SU-DHL-6 (cell line): ENCODE measurements at regions not wholly inside any gene's neighbourhood (a gene's known extent, or its start where the extent isn't known, plus 50 kb on each side); places are given as distances from the start of the nearest gene placed in this dataset.

Source experiments
- H2AFZ ChIP-seq: fragments of 200-600 bp; sonication (generic); 2 replicates; pipeline ENCODE4 v1.6.1; 2014; ENCODE audit warnings: low read depth, mild to moderate bottlenecking, moderate library complexity, mixed read lengths, antibody characterized with exemption, low read length; ENCODE audit not compliant: severe bottlenecking
- H3F3A ChIP-seq: fragments of 200-600 bp; shearing (Covaris generic); 2 replicates; pipeline ENCODE4 v1.6.0; 2016; ENCODE audit warnings: antibody characterized with exemption, mild to moderate bottlenecking; ENCODE audit not compliant: insufficient read depth
- H3K27ac ChIP-seq: fragments of 200-600 bp; sonication (generic); 2 replicates; pipeline ENCODE4 v1.5.1; 2016; ENCODE audit warnings: low read depth, mild to moderate bottlenecking, low read length, moderate library complexity, mixed read lengths
- H3K27me3 ChIP-seq: fragments of 200-600 bp; sonication (generic), shearing (Covaris generic); 2 replicates; pipeline ENCODE4 v1.6.0; 2014; ENCODE audit warnings: mild to moderate bottlenecking, low read length
- H3K36me3 ChIP-seq: fragments of 200-600 bp; sonication (generic); 2 replicates; pipeline ENCODE4 v1.6.1; 2014; ENCODE audit warnings: mild to moderate bottlenecking, low read length, mixed read lengths
- H3K4me2 ChIP-seq: fragments of 300-600, 200-600 bp; shearing (Covaris generic), sonication (generic); 2 replicates; pipeline ENCODE4 v1.6.0; 2014; ENCODE audit warnings: low read length, low read depth, mild to moderate bottlenecking; ENCODE audit not compliant: poor library complexity, severe bottlenecking
- H3K4me3 ChIP-seq: fragments of 200-600 bp; sonication (generic); 2 replicates; pipeline ENCODE4 v1.5.1; 2014; ENCODE audit warnings: antibody characterized with exemption, low read length, mild to moderate bottlenecking, mixed read lengths; ENCODE audit not compliant: insufficient read depth, poor library complexity, severe bottlenecking
- H3K79me2 ChIP-seq: fragments of 200-600 bp; sonication (generic); 2 replicates; pipeline ENCODE4 v1.6.1; 2014; ENCODE audit warnings: mild to moderate bottlenecking, low read length, moderate library complexity; ENCODE audit not compliant: insufficient read depth
- H3K9ac ChIP-seq: fragments of 200-600 bp; sonication (generic); 2 replicates; pipeline ENCODE4 v1.7.0; 2014; ENCODE audit warnings: mild to moderate bottlenecking, low read length
- H3K9me2 ChIP-seq: fragments of 200-600 bp; sonication (generic); replicated peaks from 2 replicates; pipeline ENCODE4 v1.6.1; 2014; ENCODE audit warnings: low read length; ENCODE audit not compliant: insufficient read depth
- H3K9me3 ChIP-seq: fragments of 200-600 bp; sonication (generic); 2 replicates; pipeline ENCODE4 v1.6.1; 2014; ENCODE audit warnings: low read length, mixed read lengths; ENCODE audit not compliant: insufficient read depth
- H4K20me1 ChIP-seq: fragments of 200-600 bp; sonication (generic); 2 replicates; pipeline ENCODE4 v1.6.1; 2014; ENCODE audit warnings: low read depth, mild to moderate bottlenecking, antibody characterized with exemption, low read length, moderate library complexity, mixed read lengths
- EZH2phosphoT487 ChIP-seq: fragments of 200-600 bp; sonication (generic), shearing (Covaris generic); conservative IDR thresholded peaks from 2 replicates; pipeline ENCODE4 v1.6.1; 2018; ENCODE audit warnings: mild to moderate bottlenecking, antibody characterized with exemption, low read length, moderate library complexity, mixed read lengths
- TF ChIP-seq, protein P1 (sequence below): fragments of 200-600 bp; sonication (generic); IDR thresholded peaks from one replicate; pipeline ENCODE4 v1.5.1; 2017; ENCODE audit warnings: antibody characterized with exemption, mild to moderate bottlenecking, low read length, moderate library complexity; ENCODE audit not compliant: insufficient read depth, poor library complexity, severe bottlenecking

DNA sequence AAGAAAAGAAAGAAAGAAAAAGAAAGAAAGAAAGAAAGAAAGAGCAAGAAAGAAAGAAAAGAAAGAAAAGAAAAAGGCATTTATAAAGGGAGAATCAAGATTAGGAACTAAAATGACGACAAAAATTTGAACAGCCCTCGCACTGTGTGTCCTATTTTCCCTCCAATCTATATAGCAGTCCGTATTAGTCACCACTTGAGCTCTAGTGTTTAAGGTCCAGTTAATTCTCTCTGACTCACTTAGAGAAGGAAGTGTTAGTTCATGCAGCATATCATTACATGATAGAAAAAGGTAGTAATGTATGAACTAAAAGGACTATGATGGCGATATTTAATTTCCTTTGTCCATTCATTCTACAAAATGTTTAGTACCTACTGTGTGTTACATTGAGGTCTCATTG is 122.7 kb downstream of the CBLL2 start:
- Histone ChIP-seq H3K4me3 (no peak overlapping the region), H3K27me3 (no peaks in the 10 kb centered on the region), H3K9ac (no peak overlapping the region), H3K9me2 (no peaks in the 10 kb centered on the region), H3K9me3 (no peaks in the 10 kb centered on the region), H3K27ac (no peak overlapping the region), H3K79me2 (no peaks in the 10 kb centered on the region), H2AFZ (no peak overlapping the region), H3K36me3 (no peaks in the 10 kb centered on the region), H4K20me1 (no peaks in the 10 kb centered on the region), H3K4me2 (no peak overlapping the region), H3F3A (no peaks in the 10 kb centered on the region)
- TF ChIP-seq, protein P1, sequence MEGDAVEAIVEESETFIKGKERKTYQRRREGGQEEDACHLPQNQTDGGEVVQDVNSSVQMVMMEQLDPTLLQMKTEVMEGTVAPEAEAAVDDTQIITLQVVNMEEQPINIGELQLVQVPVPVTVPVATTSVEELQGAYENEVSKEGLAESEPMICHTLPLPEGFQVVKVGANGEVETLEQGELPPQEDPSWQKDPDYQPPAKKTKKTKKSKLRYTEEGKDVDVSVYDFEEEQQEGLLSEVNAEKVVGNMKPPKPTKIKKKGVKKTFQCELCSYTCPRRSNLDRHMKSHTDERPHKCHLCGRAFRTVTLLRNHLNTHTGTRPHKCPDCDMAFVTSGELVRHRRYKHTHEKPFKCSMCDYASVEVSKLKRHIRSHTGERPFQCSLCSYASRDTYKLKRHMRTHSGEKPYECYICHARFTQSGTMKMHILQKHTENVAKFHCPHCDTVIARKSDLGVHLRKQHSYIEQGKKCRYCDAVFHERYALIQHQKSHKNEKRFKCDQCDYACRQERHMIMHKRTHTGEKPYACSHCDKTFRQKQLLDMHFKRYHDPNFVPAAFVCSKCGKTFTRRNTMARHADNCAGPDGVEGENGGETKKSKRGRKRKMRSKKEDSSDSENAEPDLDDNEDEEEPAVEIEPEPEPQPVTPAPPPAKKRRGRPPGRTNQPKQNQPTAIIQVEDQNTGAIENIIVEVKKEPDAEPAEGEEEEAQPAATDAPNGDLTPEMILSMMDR = no peak
- no peak for TF ChIP-seq EZH2phosphoT487

DNA sequence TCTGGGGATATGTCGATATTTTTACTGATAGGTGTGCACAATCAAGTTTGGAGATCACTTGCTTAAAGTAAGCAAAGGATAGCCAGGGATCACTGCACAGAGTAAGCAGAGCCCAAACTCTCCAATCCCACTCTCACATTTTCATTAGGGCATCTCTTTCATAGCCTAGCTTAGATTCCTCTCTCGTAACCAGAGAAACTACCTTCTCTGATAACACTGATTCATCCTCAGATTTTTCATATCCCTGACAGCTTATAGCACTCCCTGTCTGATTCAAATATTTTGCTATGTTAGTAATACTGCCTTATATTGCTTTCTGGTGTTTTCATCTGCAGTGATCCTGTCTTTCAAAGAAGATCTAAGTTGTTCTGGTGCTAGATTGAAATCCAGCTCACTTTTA is 123.7 kb downstream of the CBLL2 start:
- no peak overlapping the region for H2AFZ ChIP-seq
- no peak overlapping the region for H3K27ac ChIP-seq
- H3K4me2 ChIP-seq = no peak overlapping the region
- H3K27me3 ChIP-seq = no peaks in the 10 kb centered on the region
- H3K9me2 ChIP-seq = no peaks in the 10 kb centered on the region
- no peak overlapping the region for H3K9ac ChIP-seq
- H3K36me3 ChIP-seq = no peaks in the 10 kb centered on the region
- no peaks in the 10 kb centered on the region for H3K9me3 ChIP-seq
- H4K20me1 ChIP-seq = no peaks in the 10 kb centered on the region
- H3F3A ChIP-seq = no peaks in the 10 kb centered on the region
- no peak overlapping the region for H3K4me3 ChIP-seq
- TF ChIP-seq, protein P1 = no peak
- no peak for TF ChIP-seq EZH2phosphoT487
- H3K79me2 ChIP-seq = no peaks in the 10 kb centered on the region

- TF ChIP-seq EZH2phosphoT487 = no peak
- H3K27ac ChIP-seq = no peak overlapping the region
- no peaks in the 10 kb centered on the region for H3K9me2 ChIP-seq
- no peaks in the 10 kb centered on the region for H3K36me3 ChIP-seq
- H3K9ac ChIP-seq = no peak overlapping the region
- H3K4me2 ChIP-seq = no peak overlapping the region
- no peak overlapping the region for H2AFZ ChIP-seq
- H3F3A ChIP-seq = no peaks in the 10 kb centered on the region
- no peaks in the 10 kb centered on the region for H3K27me3 ChIP-seq
- no peak overlapping the region for H3K4me3 ChIP-seq
- H3K9me3 ChIP-seq = no peaks in the 10 kb centered on the region
- no peaks in the 10 kb centered on the region for H4K20me1 ChIP-seq
- no peaks in the 10 kb centered on the region for H3K79me2 ChIP-seq
Measured at GRCh38 chrX:22397566-22397965, 124.9 kb downstream of the CBLL2 start.

DNA sequence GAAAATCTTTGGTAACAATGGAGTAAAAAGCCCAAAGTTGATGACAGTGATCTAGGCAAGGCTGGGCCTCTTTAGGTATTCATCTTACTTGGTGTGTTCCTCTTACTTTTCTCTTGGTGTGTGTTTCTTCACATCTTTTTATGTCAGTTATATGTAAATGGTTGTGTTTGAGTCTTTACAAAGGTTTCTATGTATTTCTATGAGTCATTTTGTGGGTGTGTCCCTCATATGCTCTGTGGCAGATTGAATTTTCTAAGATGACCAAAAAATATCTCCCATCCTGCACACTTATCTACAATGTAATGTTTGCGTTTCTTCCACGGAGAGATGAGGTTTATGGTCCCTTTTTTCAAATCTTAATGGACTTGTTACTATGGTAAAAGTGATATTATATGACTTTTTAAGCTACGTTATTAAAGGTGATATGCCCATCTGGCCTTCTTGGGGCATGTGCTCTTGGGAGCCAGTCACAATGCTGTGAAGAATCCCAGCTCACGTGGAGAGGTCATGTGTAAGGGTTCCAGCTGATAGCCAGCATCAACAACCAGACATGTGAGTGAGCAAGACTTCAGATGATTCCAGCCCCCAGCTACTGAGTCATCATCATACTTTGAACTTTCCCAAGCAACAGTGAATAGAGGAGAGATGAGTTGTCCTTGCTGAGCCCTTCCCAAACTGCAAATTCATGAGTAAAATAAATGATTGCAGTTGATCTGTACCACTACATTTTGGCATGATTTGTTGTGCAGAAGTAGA is 126.9 kb downstream of the CBLL2 start:
- Histone ChIP-seq H3K9me2 (no peaks in the 10 kb centered on the region), H3K27ac (no peak overlapping the region), H3K4me2 (no peak overlapping the region), H3K79me2 (no peaks in the 10 kb centered on the region), H3K9me3 (no peaks in the 10 kb centered on the region), H4K20me1 (no peaks in the 10 kb centered on the region), H3F3A (no peaks in the 10 kb centered on the region), H3K36me3 (no peaks in the 10 kb centered on the region), H3K27me3 (no peaks in the 10 kb centered on the region), H3K4me3 (no peak overlapping the region), H2AFZ (no peak overlapping the region), H3K9ac (no peak overlapping the region)
- TF ChIP-seq, protein P1 = no peak
- no peak for TF ChIP-seq EZH2phosphoT487
